ENCODE measurements at regions not wholly inside any gene's neighbourhood (a gene's known extent, or its start where the extent isn't known, plus 50 kb on each side); places are given as distances from the start of the nearest gene placed in this dataset.

- Histone ChIP-seq H2AFZ (ENCODE audit: insufficient read depth, low read length, poor library complexity) (no peak overlapping the region), H3K4me2 (ENCODE audit: low read length) (no peak overlapping the region), H3K18ac (ENCODE audit: low read length) (no peak overlapping the region), H4K12ac (ENCODE audit: low read depth, low read length) (no peak overlapping the region), H3K9me3 (ENCODE audit: insufficient read depth, low read depth, low read length) (no peaks in the 10 kb centered on the region), H2BK120ac (ENCODE audit: insufficient read depth, low read length, poor library complexity) (no peak overlapping the region), H3K4ac (ENCODE audit: low read depth, low read length) (no peak overlapping the region), H3K79me1 (ENCODE audit: low read length) (no peaks in the 10 kb centered on the region), H3K27ac (ENCODE audit: low read depth, low read length) (no peak overlapping the region), H3K23ac (ENCODE audit: low read length) (no peak overlapping the region), H3K14ac (ENCODE audit: low read length) (no peak overlapping the region), H2BK5ac (ENCODE audit: low read depth, low read length, poor library complexity) (no peak overlapping the region), H3K4me3 (ENCODE audit: low read depth, low read length) (no peak overlapping the region), H4K8ac (ENCODE audit: low read depth, low read length) (no peak overlapping the region), H4K91ac (ENCODE audit: low read depth, low read length) (no peak overlapping the region), H3K79me2 (ENCODE audit: control insufficient read depth, insufficient read depth, low read length, poor library complexity) (no peaks in the 10 kb centered on the region), H3K9ac (ENCODE audit: low read length) (no peak overlapping the region), H3K27me3 (ENCODE audit: insufficient read depth, low read length) (no peaks in the 10 kb centered on the region), H3K4me1 (ENCODE audit: control insufficient read depth in 1 of 2, insufficient read depth in 2 of 2, low read length in 2 of 2) (no peaks in the 10 kb centered on the region), H2AK5ac (ENCODE audit: low read length) (no peak overlapping the region), H3K36me3 (ENCODE audit: control insufficient read depth in 1 of 2, insufficient read depth in 2 of 2, low read length in 2 of 2) (no peaks in the 10 kb centered on the region), H2BK12ac (ENCODE audit: low read length) (no peak overlapping the region)
- WGBS (ENCODE audit: extremely low coverage, insufficient coverage, insufficient read length) = no CpG with 5 or more reads among the region's 4 CpGs
- DNase-seq = peak in 1 of 2 donors; percentile 4
These were observed 384.9 kb downstream of the TLL1 start for GRCh38 chr4:166257891-166258290.

- Histone ChIP-seq H4K91ac (ENCODE audit: low read depth, low read length) (no peak overlapping the region), H3K9me3 (ENCODE audit: insufficient read depth, low read depth, low read length) (no peaks in the 10 kb centered on the region), H2BK5ac (ENCODE audit: low read depth, low read length, poor library complexity) (no peak overlapping the region), H3K79me2 (ENCODE audit: control insufficient read depth, insufficient read depth, low read length, poor library complexity) (no peaks in the 10 kb centered on the region), H3K4me3 (ENCODE audit: low read depth, low read length) (no peak overlapping the region), H2BK120ac (ENCODE audit: insufficient read depth, low read length, poor library complexity) (no peak overlapping the region), H3K27ac (ENCODE audit: low read depth, low read length) (no peak overlapping the region), H2AFZ (ENCODE audit: insufficient read depth, low read length, poor library complexity) (no peak overlapping the region), H4K12ac (ENCODE audit: low read depth, low read length) (no peak overlapping the region), H3K14ac (ENCODE audit: low read length) (no peak overlapping the region), H4K8ac (ENCODE audit: low read depth, low read length) (no peak overlapping the region), H3K36me3 (ENCODE audit: control insufficient read depth in 1 of 2, insufficient read depth in 2 of 2, low read length in 2 of 2) (no peaks in the 10 kb centered on the region), H3K18ac (ENCODE audit: low read length) (no peak overlapping the region), H3K27me3 (ENCODE audit: insufficient read depth, low read length) (no peaks in the 10 kb centered on the region), H3K79me1 (ENCODE audit: low read length) (no peaks in the 10 kb centered on the region), H3K4me1 (ENCODE audit: control insufficient read depth in 1 of 2, insufficient read depth in 2 of 2, low read length in 2 of 2) (no peaks in the 10 kb centered on the region), H3K23ac (ENCODE audit: low read length) (no peak overlapping the region), H3K4ac (ENCODE audit: low read depth, low read length) (no peak overlapping the region), H3K9ac (ENCODE audit: low read length) (no peak overlapping the region), H2AK5ac (ENCODE audit: low read length) (no peak overlapping the region), H2BK12ac (ENCODE audit: low read length) (no peak overlapping the region), H3K4me2 (ENCODE audit: low read length) (no peak overlapping the region)
- no peak for DNase-seq
- WGBS (ENCODE audit: extremely low coverage, insufficient coverage, insufficient read length) = no CpG with 5 or more reads among the region's 4 CpGs
These were observed 386.0 kb downstream of the TLL1 start for GRCh38 chr4:166259081-166259480.

- no peaks in the 10 kb centered on the region for H3K9me3 ChIP-seq (ENCODE audit: insufficient read depth, low read depth, low read length)
- H4K91ac ChIP-seq (ENCODE audit: low read depth, low read length) = no peak overlapping the region
- WGBS (ENCODE audit: extremely low coverage, insufficient coverage, insufficient read length) = no CpG with 5 or more reads among the region's 21 CpGs
- H3K4me1 ChIP-seq (ENCODE audit: control insufficient read depth in 1 of 2, insufficient read depth in 2 of 2, low read length in 2 of 2) = no peaks in the 10 kb centered on the region
- no peak overlapping the region for H4K8ac ChIP-seq (ENCODE audit: low read depth, low read length)
- no peaks in the 10 kb centered on the region for H3K79me2 ChIP-seq (ENCODE audit: control insufficient read depth, insufficient read depth, low read length, poor library complexity)
- no peaks in the 10 kb centered on the region for H3K36me3 ChIP-seq (ENCODE audit: control insufficient read depth in 1 of 2, insufficient read depth in 2 of 2, low read length in 2 of 2)
- no peak overlapping the region for H3K14ac ChIP-seq (ENCODE audit: low read length)
- H3K23ac ChIP-seq (ENCODE audit: low read length) = no peak overlapping the region
- H4K12ac ChIP-seq (ENCODE audit: low read depth, low read length) = no peak overlapping the region
- H3K9ac ChIP-seq (ENCODE audit: low read length) = no peak overlapping the region
- H3K27me3 ChIP-seq (ENCODE audit: insufficient read depth, low read length) = no peaks in the 10 kb centered on the region
- no peak overlapping the region for H2AFZ ChIP-seq (ENCODE audit: insufficient read depth, low read length, poor library complexity)
- H2BK5ac ChIP-seq (ENCODE audit: low read depth, low read length, poor library complexity) = no peak overlapping the region
- H3K4me3 ChIP-seq (ENCODE audit: low read depth, low read length) = no peak overlapping the region
- no peak overlapping the region for H3K4me2 ChIP-seq (ENCODE audit: low read length)
- no peak overlapping the region for H3K4ac ChIP-seq (ENCODE audit: low read depth, low read length)
- H2BK120ac ChIP-seq (ENCODE audit: insufficient read depth, low read length, poor library complexity) = no peak overlapping the region
- no peak overlapping the region for H3K18ac ChIP-seq (ENCODE audit: low read length)
- DNase-seq = peak; percentile 7 to 52
- no peak overlapping the region for H2BK12ac ChIP-seq (ENCODE audit: low read length)
- H2AK5ac ChIP-seq (ENCODE audit: low read length) = no peak overlapping the region
- no peak overlapping the region for H3K27ac ChIP-seq (ENCODE audit: low read depth, low read length)
- H3K79me1 ChIP-seq (ENCODE audit: low read length) = no peaks in the 10 kb centered on the region
These were observed 401.2 kb downstream of the TLL1 start for GRCh38 chr4:166274136-166274761.

GRCh38 chr4:166274775-166275174 is 401.7 kb downstream of the TLL1 start:
- Histone ChIP-seq H2AFZ (ENCODE audit: insufficient read depth, low read length, poor library complexity) (no peak overlapping the region), H2BK12ac (ENCODE audit: low read length) (no peak overlapping the region), H4K12ac (ENCODE audit: low read depth, low read length) (no peak overlapping the region), H2AK5ac (ENCODE audit: low read length) (no peak overlapping the region), H3K18ac (ENCODE audit: low read length) (no peak overlapping the region), H2BK120ac (ENCODE audit: insufficient read depth, low read length, poor library complexity) (no peak overlapping the region), H3K36me3 (ENCODE audit: control insufficient read depth in 1 of 2, insufficient read depth in 2 of 2, low read length in 2 of 2) (no peaks in the 10 kb centered on the region), H4K91ac (ENCODE audit: low read depth, low read length) (no peak overlapping the region), H3K9ac (ENCODE audit: low read length) (no peak overlapping the region), H3K14ac (ENCODE audit: low read length) (no peak overlapping the region), H3K79me1 (ENCODE audit: low read length) (no peaks in the 10 kb centered on the region), H3K27me3 (ENCODE audit: insufficient read depth, low read length) (no peaks in the 10 kb centered on the region), H3K23ac (ENCODE audit: low read length) (no peak overlapping the region), H2BK5ac (ENCODE audit: low read depth, low read length, poor library complexity) (no peak overlapping the region), H3K9me3 (ENCODE audit: insufficient read depth, low read depth, low read length) (no peaks in the 10 kb centered on the region), H3K79me2 (ENCODE audit: control insufficient read depth, insufficient read depth, low read length, poor library complexity) (no peaks in the 10 kb centered on the region), H3K4ac (ENCODE audit: low read depth, low read length) (no peak overlapping the region), H3K27ac (ENCODE audit: low read depth, low read length) (no peak overlapping the region), H3K4me3 (ENCODE audit: low read depth, low read length) (no peak overlapping the region), H3K4me1 (ENCODE audit: control insufficient read depth in 1 of 2, insufficient read depth in 2 of 2, low read length in 2 of 2) (no peaks in the 10 kb centered on the region), H3K4me2 (ENCODE audit: low read length) (no peak overlapping the region), H4K8ac (ENCODE audit: low read depth, low read length) (no peak overlapping the region)
- WGBS (ENCODE audit: extremely low coverage, insufficient coverage, insufficient read length) = no CpG with 5 or more reads among the region's 1 CpG
- no peak for DNase-seq

Data from trophoblast cell (in vitro differentiated cells and primary cell).